ENCODE measurements at regions not wholly inside any gene's neighbourhood (a gene's known extent, or its start where the extent isn't known, plus 50 kb on each side); places are given as distances from the start of the nearest gene placed in this dataset.
A peak's percentile ranks its signal among the peaks of the same experiment; 100 is the strongest.

DNA sequence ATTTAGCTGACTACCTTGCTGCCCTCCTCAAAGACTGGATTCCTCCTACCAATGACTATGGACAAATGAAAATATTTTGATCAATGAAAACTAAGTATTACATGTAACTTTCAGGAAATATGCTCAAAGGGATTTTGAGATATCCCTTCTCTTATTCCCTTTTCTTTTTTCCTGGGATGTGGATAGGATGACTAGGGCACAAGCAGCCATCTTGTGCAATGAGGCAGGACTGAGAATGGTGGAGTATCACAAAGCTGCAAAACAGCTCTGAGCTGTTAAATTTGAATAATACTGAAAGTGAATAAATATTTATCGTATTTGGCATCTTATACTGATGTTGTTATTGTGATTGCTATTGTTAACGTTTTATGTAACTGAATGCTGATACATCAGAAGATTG, 333.1 kb upstream of the NUDT12 start:
- Histone ChIP-seq H3K9me3 (ENCODE audit: insufficient read depth, low read depth, low read length) (no peaks in the 10 kb centered on the region), H3K4me3 (ENCODE audit: insufficient read depth, low read depth, low read length) (no peak overlapping the region), H3K79me2 (ENCODE audit: insufficient read depth, low read length) (no peaks in the 10 kb centered on the region), H3K4me2 (ENCODE audit: low read length) (no peak overlapping the region), H3K9ac (ENCODE audit: low read length) (no peak overlapping the region), H4K20me1 (ENCODE audit: insufficient read depth, low read length) (no peaks in the 10 kb centered on the region), H3K36me3 (ENCODE audit: insufficient read depth, low read length) (no peaks in the 10 kb centered on the region), H3K27ac (ENCODE audit: low read depth, low read length) (no peak overlapping the region), H3K27me3 (ENCODE audit: insufficient read depth, low read length) (no peaks in the 10 kb centered on the region), H2AFZ (ENCODE audit: low read depth, low read length) (no peak overlapping the region), H3K4me1 (ENCODE audit: insufficient read depth, low read length) (no peaks in the 10 kb centered on the region)
- FAIRE-seq = no peak
- no peak overlapping the region for H3K4me3 Mint-ChIP-seq (ENCODE audit: unreplicated experiment)
- H3K36me3 Mint-ChIP-seq (ENCODE audit: low read depth, unreplicated experiment) = no peaks in the 10 kb centered on the region
- H3K9me3 Mint-ChIP-seq (ENCODE audit: unreplicated experiment) = no peaks in the 10 kb centered on the region
- no peak overlapping the region for H3K27ac Mint-ChIP-seq (ENCODE audit: unreplicated experiment)
- no peaks in the 10 kb centered on the region for H3K27me3 Mint-ChIP-seq (ENCODE audit: low read depth, unreplicated experiment)
- TF ChIP-seq EZH2 (IDR thresholded peaks at IDR 0.05; ENCODE audit: insufficient read depth, low read length) = no peak
- TF ChIP-seq, protein P1, sequence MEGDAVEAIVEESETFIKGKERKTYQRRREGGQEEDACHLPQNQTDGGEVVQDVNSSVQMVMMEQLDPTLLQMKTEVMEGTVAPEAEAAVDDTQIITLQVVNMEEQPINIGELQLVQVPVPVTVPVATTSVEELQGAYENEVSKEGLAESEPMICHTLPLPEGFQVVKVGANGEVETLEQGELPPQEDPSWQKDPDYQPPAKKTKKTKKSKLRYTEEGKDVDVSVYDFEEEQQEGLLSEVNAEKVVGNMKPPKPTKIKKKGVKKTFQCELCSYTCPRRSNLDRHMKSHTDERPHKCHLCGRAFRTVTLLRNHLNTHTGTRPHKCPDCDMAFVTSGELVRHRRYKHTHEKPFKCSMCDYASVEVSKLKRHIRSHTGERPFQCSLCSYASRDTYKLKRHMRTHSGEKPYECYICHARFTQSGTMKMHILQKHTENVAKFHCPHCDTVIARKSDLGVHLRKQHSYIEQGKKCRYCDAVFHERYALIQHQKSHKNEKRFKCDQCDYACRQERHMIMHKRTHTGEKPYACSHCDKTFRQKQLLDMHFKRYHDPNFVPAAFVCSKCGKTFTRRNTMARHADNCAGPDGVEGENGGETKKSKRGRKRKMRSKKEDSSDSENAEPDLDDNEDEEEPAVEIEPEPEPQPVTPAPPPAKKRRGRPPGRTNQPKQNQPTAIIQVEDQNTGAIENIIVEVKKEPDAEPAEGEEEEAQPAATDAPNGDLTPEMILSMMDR (IDR thresholded peaks at IDR 0.05; ENCODE audit: insufficient read depth, low read depth, low read length) = no peak
- DNase-seq (ENCODE audit: low read depth) = no peak
- H3K4me1 Mint-ChIP-seq (ENCODE audit: low read depth, unreplicated experiment) = no peaks in the 10 kb centered on the region

DNA sequence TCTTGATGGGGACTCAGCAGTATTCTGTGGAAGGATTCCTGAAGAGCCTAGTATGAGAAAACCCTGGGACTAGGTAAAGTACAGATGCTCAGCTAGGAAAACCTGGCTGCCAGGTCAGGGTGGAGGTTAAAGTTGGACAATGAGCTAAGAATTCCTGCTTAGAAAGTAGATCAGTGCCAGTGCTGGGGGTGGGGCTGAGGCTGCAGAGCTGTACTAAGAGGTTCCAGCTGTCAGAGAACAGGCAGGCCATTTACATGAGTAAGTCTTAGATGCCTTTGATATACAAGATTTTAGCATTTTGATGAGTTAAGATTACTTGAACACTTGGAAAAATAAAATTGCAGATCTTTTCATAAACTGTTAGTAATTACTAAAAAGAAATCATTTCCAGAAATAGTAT, 332.3 kb upstream of the NUDT12 start:
- no peaks in the 10 kb centered on the region for H3K36me3 ChIP-seq (ENCODE audit: insufficient read depth, low read length)
- no peaks in the 10 kb centered on the region for H3K79me2 ChIP-seq (ENCODE audit: insufficient read depth, low read length)
- no peak overlapping the region for H2AFZ ChIP-seq (ENCODE audit: low read depth, low read length)
- no peaks in the 10 kb centered on the region for H3K27me3 ChIP-seq (ENCODE audit: insufficient read depth, low read length)
- FAIRE-seq (no peak), DNase-seq (ENCODE audit: low read depth) (peak; percentile 23)
- H3K27ac Mint-ChIP-seq (ENCODE audit: unreplicated experiment) = no peak overlapping the region
- no peak overlapping the region for H3K9ac ChIP-seq (ENCODE audit: low read length)
- H3K4me2 ChIP-seq (ENCODE audit: low read length) = no peak overlapping the region
- H3K27ac ChIP-seq (ENCODE audit: low read depth, low read length) = no peak overlapping the region
- no peak overlapping the region for H3K4me3 ChIP-seq (ENCODE audit: insufficient read depth, low read depth, low read length)
- no peaks in the 10 kb centered on the region for H3K9me3 Mint-ChIP-seq (ENCODE audit: unreplicated experiment)
- no peak overlapping the region for H3K4me3 Mint-ChIP-seq (ENCODE audit: unreplicated experiment)
- H4K20me1 ChIP-seq (ENCODE audit: insufficient read depth, low read length) = no peaks in the 10 kb centered on the region
- H3K4me1 ChIP-seq (ENCODE audit: insufficient read depth, low read length) = no peaks in the 10 kb centered on the region
- no peaks in the 10 kb centered on the region for H3K27me3 Mint-ChIP-seq (ENCODE audit: low read depth, unreplicated experiment)
- no peaks in the 10 kb centered on the region for H3K4me1 Mint-ChIP-seq (ENCODE audit: low read depth, unreplicated experiment)
- TF ChIP-seq, protein P1 (IDR thresholded peaks at IDR 0.05; ENCODE audit: insufficient read depth, low read depth, low read length) = no peak
- TF ChIP-seq EZH2 (IDR thresholded peaks at IDR 0.05; ENCODE audit: insufficient read depth, low read length) = no peak
- no peaks in the 10 kb centered on the region for H3K9me3 ChIP-seq (ENCODE audit: insufficient read depth, low read depth, low read length)
- no peaks in the 10 kb centered on the region for H3K36me3 Mint-ChIP-seq (ENCODE audit: low read depth, unreplicated experiment)

DNA sequence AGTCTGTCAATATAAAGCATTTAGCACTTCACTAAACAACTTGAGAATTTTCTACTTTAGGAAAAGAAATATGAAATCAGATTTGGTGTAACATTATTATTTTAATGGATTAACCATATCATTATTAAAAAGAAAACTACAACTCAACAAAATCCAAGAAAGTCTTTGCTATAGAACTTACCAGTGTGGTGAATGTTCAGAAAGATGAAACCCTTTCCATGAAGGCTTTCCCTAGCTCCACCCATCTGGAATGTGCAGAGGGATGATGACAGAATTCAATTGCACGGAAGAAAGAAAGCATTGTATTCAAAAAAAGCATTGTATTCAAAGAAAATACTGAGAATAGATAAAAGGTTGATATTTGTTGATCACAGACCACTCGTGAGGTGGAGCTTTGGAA, 328.6 kb upstream of the NUDT12 start:
- peak; percentile 25 for DNase-seq (ENCODE audit: low read depth)
- Histone ChIP-seq H3K4me2 (ENCODE audit: low read length) (no peak overlapping the region), H3K36me3 (ENCODE audit: insufficient read depth, low read length) (no peaks in the 10 kb centered on the region), H3K27me3 (ENCODE audit: insufficient read depth, low read length) (no peaks in the 10 kb centered on the region), H3K4me1 (ENCODE audit: insufficient read depth, low read length) (no peaks in the 10 kb centered on the region), H2AFZ (ENCODE audit: low read depth, low read length) (no peak overlapping the region), H3K9me3 (ENCODE audit: insufficient read depth, low read depth, low read length) (no peaks in the 10 kb centered on the region), H4K20me1 (ENCODE audit: insufficient read depth, low read length) (no peaks in the 10 kb centered on the region), H3K79me2 (ENCODE audit: insufficient read depth, low read length) (no peaks in the 10 kb centered on the region), H3K4me3 (ENCODE audit: insufficient read depth, low read depth, low read length) (no peak overlapping the region), H3K9ac (ENCODE audit: low read length) (no peak overlapping the region), H3K27ac (ENCODE audit: low read depth, low read length) (no peak overlapping the region)
- Mint-ChIP-seq H3K9me3 (ENCODE audit: unreplicated experiment) (no peaks in the 10 kb centered on the region), H3K27me3 (ENCODE audit: low read depth, unreplicated experiment) (no peaks in the 10 kb centered on the region), H3K4me3 (ENCODE audit: unreplicated experiment) (no peak overlapping the region), H3K36me3 (ENCODE audit: low read depth, unreplicated experiment) (no peaks in the 10 kb centered on the region), H3K4me1 (ENCODE audit: low read depth, unreplicated experiment) (peaks cover 1% of the 10 kb centered on the region), H3K27ac (ENCODE audit: unreplicated experiment) (no peak overlapping the region)
- FAIRE-seq = no peak
- TF ChIP-seq, protein P1 (IDR thresholded peaks at IDR 0.05; ENCODE audit: insufficient read depth, low read depth, low read length) = no peak
- no peak for TF ChIP-seq EZH2 (IDR thresholded peaks at IDR 0.05; ENCODE audit: insufficient read depth, low read length)

All from astrocyte (in vitro differentiated cells and primary cell).